ENCODE measurements at regions not wholly inside any gene's neighbourhood (a gene's known extent, or its start where the extent isn't known, plus 50 kb on each side); places are given as distances from the start of the nearest gene placed in this dataset.

- ATAC-seq = no peak
Observed at GRCh38 chr10:118907051-118907450, 122.5 kb upstream of the NANOS1 start.

DNA sequence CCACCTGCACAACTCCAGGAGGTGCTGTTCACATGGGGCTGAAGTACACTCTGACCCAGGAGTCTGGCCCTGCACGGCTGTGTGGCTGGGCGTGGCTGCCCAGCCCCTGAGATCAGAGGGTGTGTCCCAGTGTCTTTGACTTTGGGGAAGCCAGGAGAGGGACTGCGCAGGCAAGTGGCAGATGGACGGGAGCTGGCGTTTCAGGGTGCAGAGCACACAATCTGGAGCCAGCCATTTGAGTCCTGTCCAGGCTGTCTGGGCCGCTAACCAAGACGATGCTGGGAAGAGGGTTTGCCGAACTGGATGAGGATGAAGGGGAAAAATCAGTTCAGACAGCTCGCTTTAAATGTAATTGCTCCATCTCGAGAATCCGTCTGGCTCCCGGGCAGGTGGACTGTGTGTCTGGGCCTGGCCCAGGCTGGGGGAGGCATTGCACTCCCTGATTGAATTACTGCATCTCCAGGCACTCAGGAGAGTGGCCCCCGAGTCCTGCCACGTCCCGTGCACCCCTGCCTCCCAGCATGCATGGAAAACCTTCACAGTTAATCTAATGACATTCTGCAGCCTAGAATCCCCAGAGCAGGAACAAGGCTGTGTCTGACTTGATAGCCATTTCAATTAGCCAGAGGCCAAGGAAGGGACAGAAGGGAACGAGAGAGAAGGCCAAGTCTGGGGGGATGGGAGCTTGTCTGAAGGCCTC is 120.8 kb upstream of the NANOS1 start:
- Histone ChIP-seq H3K4me1 (ENCODE audit: control insufficient read depth in 2 of 2, insufficient read depth in 2 of 2, low read length in 2 of 2) (no peaks in the 10 kb centered on the region), H3K27me3 (ENCODE audit: control insufficient read depth in 2 of 2, insufficient read depth in 2 of 2, low read length in 2 of 2) (no peaks in the 10 kb centered on the region), H3K27ac (ENCODE audit: low read depth, low read length) (no peak overlapping the region), H3K36me3 (ENCODE audit: control insufficient read depth in 2 of 3, insufficient read depth in 3 of 3, low read length in 3 of 3) (no peaks in the 10 kb centered on the region), H3K9me3 (ENCODE audit: control insufficient read depth in 2 of 3, low read length in 3 of 3) (no peaks in the 10 kb centered on the region), H3K4me3 (ENCODE audit: low read length) (no peak overlapping the region)
- Mint-ChIP-seq H3K27ac (no peak overlapping the region), H3K4me1 (peaks cover 0 to 2% (median 0%) of the 10 kb centered on the region in 7 donors), H3K9me3 (peaks cover 0 to 4% (median 0%) of the 10 kb centered on the region in 11 donors), H3K27me3 (peaks cover 0 to 26% (median 8%) of the 10 kb centered on the region in 5 donors), H3K4me3 (no peak overlapping the region), H3K36me3 (no peaks in the 10 kb centered on the region)
- ChIA-PET CTCF (no interaction called here), POLR2A (no interaction called here)
- intact Hi-C loops (cut with micrococcal nuclease) = no loop called here
- ATAC-seq (no peak), DNase-seq (no peak)

More at GRCh38 chr10:118907051-118907450, 122.5 kb upstream of the NANOS1 start:
- intact Hi-C loops (cut with micrococcal nuclease) = no loop called here
- no peaks in the 10 kb centered on the region for H3K36me3 Mint-ChIP-seq
- ChIA-PET CTCF (no interaction called here), POLR2A (no interaction called here)
- peaks cover 0 to 4% (median 0%) of the 10 kb centered on the region in 11 donors for H3K9me3 Mint-ChIP-seq
- no peaks in the 10 kb centered on the region for H3K9me3 ChIP-seq (ENCODE audit: control insufficient read depth in 2 of 3, low read length in 3 of 3)
- DNase-seq = no peak
- no peaks in the 10 kb centered on the region for H3K36me3 ChIP-seq (ENCODE audit: control insufficient read depth in 2 of 3, insufficient read depth in 3 of 3, low read length in 3 of 3)
- peaks cover 0 to 2% (median 0%) of the 10 kb centered on the region in 7 donors for H3K4me1 Mint-ChIP-seq
- H3K27ac ChIP-seq (ENCODE audit: low read depth, low read length) = no peak overlapping the region
- no peak overlapping the region for H3K27ac Mint-ChIP-seq
- H3K4me3 ChIP-seq (ENCODE audit: low read length) = no peak overlapping the region
- H3K4me3 Mint-ChIP-seq = no peak overlapping the region
- H3K27me3 ChIP-seq (ENCODE audit: control insufficient read depth in 2 of 2, insufficient read depth in 2 of 2, low read length in 2 of 2) = no peaks in the 10 kb centered on the region
- H3K27me3 Mint-ChIP-seq = peaks cover 6 to 18% (median 9%) of the 10 kb centered on the region in 5 donors
- no peaks in the 10 kb centered on the region for H3K4me1 ChIP-seq (ENCODE audit: control insufficient read depth in 2 of 2, insufficient read depth in 2 of 2, low read length in 2 of 2)

DNA sequence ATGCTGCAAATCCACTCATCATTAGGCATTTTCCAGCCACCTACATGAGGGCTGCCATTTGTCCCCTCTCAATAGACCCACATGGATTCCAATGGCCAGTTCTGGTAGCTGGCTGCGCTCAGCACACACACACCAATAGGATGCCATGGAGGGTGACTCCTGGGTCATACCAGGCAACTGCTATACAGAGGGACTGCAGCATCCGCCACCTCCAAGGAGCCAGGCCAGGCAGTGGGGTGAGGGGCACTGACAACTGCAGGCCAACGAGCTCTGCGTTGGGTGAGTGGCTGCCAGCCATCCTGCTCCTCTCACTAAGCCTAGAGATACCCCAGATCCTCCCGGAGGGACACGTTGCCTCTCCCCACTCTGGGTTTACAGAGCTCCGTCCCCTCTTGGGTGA is 118.8 kb upstream of the NANOS1 start:
- intact Hi-C loops (cut with micrococcal nuclease) = no loop called here
- Histone ChIP-seq H3K27me3 (ENCODE audit: control insufficient read depth in 2 of 2, insufficient read depth in 2 of 2, low read length in 2 of 2) (no peaks in the 10 kb centered on the region), H3K4me1 (ENCODE audit: control insufficient read depth in 2 of 2, insufficient read depth in 2 of 2, low read length in 2 of 2) (no peaks in the 10 kb centered on the region), H3K4me3 (ENCODE audit: low read length) (no peak overlapping the region), H3K27ac (ENCODE audit: low read depth, low read length) (no peak overlapping the region), H3K36me3 (ENCODE audit: control insufficient read depth in 2 of 3, insufficient read depth in 3 of 3, low read length in 3 of 3) (no peaks in the 10 kb centered on the region), H3K9me3 (ENCODE audit: control insufficient read depth in 2 of 3, low read length in 3 of 3) (no peaks in the 10 kb centered on the region)
- no peak overlapping the region for H3K27ac Mint-ChIP-seq
- CTCF ChIA-PET = no interaction called here
- POLR2A ChIA-PET = no interaction called here
- DNase-seq (no peak), ATAC-seq (no peak)
- H3K27me3 Mint-ChIP-seq = peaks cover 0 to 20% (median 3%) of the 10 kb centered on the region in 5 donors
- peaks cover 0 to 2% (median 0%) of the 10 kb centered on the region in 7 donors for H3K4me1 Mint-ChIP-seq
- H3K36me3 Mint-ChIP-seq = no peaks in the 10 kb centered on the region
- no peak overlapping the region for H3K4me3 Mint-ChIP-seq
- peaks cover 0 to 2% (median 0%) of the 10 kb centered on the region in 11 donors for H3K9me3 Mint-ChIP-seq

- H3K4me1 ChIP-seq (ENCODE audit: control insufficient read depth in 2 of 2, insufficient read depth in 2 of 2, low read length in 2 of 2) = no peaks in the 10 kb centered on the region
- no peak overlapping the region for H3K4me3 ChIP-seq (ENCODE audit: low read length)
- no peaks in the 10 kb centered on the region for H3K36me3 Mint-ChIP-seq
- H3K27me3 Mint-ChIP-seq = peaks cover 0 to 21% (median under 1%) of the 10 kb centered on the region in 5 donors
- no peaks in the 10 kb centered on the region for H3K27me3 ChIP-seq (ENCODE audit: control insufficient read depth in 2 of 2, insufficient read depth in 2 of 2, low read length in 2 of 2)
- ChIA-PET CTCF (no interaction called here), POLR2A (no interaction called here)
- intact Hi-C loops (cut with micrococcal nuclease) = no loop called here
- H3K27ac ChIP-seq (ENCODE audit: low read depth, low read length) = no peak overlapping the region
- H3K9me3 Mint-ChIP-seq = peaks cover 0 to under 1% (median 0%) of the 10 kb centered on the region in 11 donors
- ATAC-seq (no peak), DNase-seq (no peak)
- peaks cover 0 to 2% (median 0%) of the 10 kb centered on the region in 7 donors for H3K4me1 Mint-ChIP-seq
- no peak overlapping the region for H3K4me3 Mint-ChIP-seq
- no peaks in the 10 kb centered on the region for H3K36me3 ChIP-seq (ENCODE audit: control insufficient read depth in 2 of 3, insufficient read depth in 3 of 3, low read length in 3 of 3)
- no peaks in the 10 kb centered on the region for H3K9me3 ChIP-seq (ENCODE audit: control insufficient read depth in 2 of 3, low read length in 3 of 3)
- no peak overlapping the region for H3K27ac Mint-ChIP-seq
Observed at GRCh38 chr10:118911363-118911762, 118.2 kb upstream of the NANOS1 start.

DNA sequence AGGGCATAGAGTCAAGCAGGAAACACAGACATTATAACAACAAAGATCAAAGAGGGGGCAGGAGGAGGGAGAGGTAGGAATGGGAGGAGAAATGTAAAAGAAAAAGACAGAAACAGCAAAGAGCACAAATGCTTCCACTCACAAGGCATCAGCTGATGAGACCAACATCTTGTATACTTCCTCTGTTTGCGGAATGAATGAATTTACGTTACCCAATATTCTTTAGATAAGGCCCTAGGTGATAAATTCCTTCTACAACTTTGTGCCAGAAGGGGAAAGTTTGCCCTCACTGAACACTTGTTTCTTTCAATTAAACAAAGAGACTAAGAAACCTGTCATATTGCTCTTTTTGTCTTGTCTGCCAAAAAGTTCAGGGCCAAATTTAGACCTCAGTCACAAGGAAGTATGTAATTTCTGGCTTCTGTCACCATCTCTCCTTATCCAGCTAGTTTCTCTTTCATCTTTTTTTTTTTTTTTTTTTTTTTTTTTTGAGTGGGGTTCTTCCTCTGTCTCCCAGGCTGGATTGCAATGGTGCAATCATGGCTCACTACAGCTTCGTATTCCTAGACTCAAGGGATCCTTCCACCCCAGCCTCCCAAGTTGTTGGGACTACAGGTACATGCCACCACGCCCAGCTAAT is 116.4 kb upstream of the NANOS1 start:
- Mint-ChIP-seq H3K27me3 (peaks cover 0 to 21% (median 0%) of the 10 kb centered on the region in 5 donors), H3K9me3 (no peaks in the 10 kb centered on the region), H3K4me1 (no peaks in the 10 kb centered on the region), H3K27ac (no peak overlapping the region), H3K4me3 (no peak overlapping the region), H3K36me3 (no peaks in the 10 kb centered on the region)
- no peaks in the 10 kb centered on the region for H3K4me1 ChIP-seq (ENCODE audit: control insufficient read depth in 2 of 2, insufficient read depth in 2 of 2, low read length in 2 of 2)
- no peaks in the 10 kb centered on the region for H3K36me3 ChIP-seq (ENCODE audit: control insufficient read depth in 2 of 3, insufficient read depth in 3 of 3, low read length in 3 of 3)
- H3K4me3 ChIP-seq (ENCODE audit: low read length) = no peak overlapping the region
- no peak for ATAC-seq
- ChIA-PET POLR2A (no interaction called here), CTCF (no interaction called here)
- no peaks in the 10 kb centered on the region for H3K27me3 ChIP-seq (ENCODE audit: control insufficient read depth in 2 of 2, insufficient read depth in 2 of 2, low read length in 2 of 2)
- no peak overlapping the region for H3K27ac ChIP-seq (ENCODE audit: low read depth, low read length)
- intact Hi-C loops (cut with micrococcal nuclease) = no loop called here
- no peak for DNase-seq
- H3K9me3 ChIP-seq (ENCODE audit: control insufficient read depth in 2 of 3, low read length in 3 of 3) = no peaks in the 10 kb centered on the region

- intact Hi-C loops (cut with micrococcal nuclease) = no loop called here
- Histone ChIP-seq H3K27ac (ENCODE audit: low read depth, low read length) (no peak overlapping the region), H3K36me3 (ENCODE audit: control insufficient read depth in 2 of 3, insufficient read depth in 3 of 3, low read length in 3 of 3) (no peaks in the 10 kb centered on the region), H3K4me3 (ENCODE audit: low read length) (no peak overlapping the region), H3K9me3 (ENCODE audit: control insufficient read depth in 2 of 3, low read length in 3 of 3) (no peaks in the 10 kb centered on the region), H3K4me1 (ENCODE audit: control insufficient read depth in 2 of 2, insufficient read depth in 2 of 2, low read length in 2 of 2) (no peaks in the 10 kb centered on the region), H3K27me3 (ENCODE audit: control insufficient read depth in 2 of 2, insufficient read depth in 2 of 2, low read length in 2 of 2) (no peaks in the 10 kb centered on the region)
- no peaks in the 10 kb centered on the region for H3K9me3 Mint-ChIP-seq
- CTCF ChIA-PET = no interaction called here
- no peaks in the 10 kb centered on the region for H3K4me1 Mint-ChIP-seq
- DNase-seq (no peak), ATAC-seq (no peak)
- H3K36me3 Mint-ChIP-seq = no peaks in the 10 kb centered on the region
- no peak overlapping the region for H3K27ac Mint-ChIP-seq
- no peak overlapping the region for H3K4me3 Mint-ChIP-seq
- peaks cover 0 to 21% (median 0%) of the 10 kb centered on the region in 5 donors for H3K27me3 Mint-ChIP-seq
- POLR2A ChIA-PET = no interaction called here
Observed at GRCh38 chr10:118913825-118914224, 115.7 kb upstream of the NANOS1 start.

DNA sequence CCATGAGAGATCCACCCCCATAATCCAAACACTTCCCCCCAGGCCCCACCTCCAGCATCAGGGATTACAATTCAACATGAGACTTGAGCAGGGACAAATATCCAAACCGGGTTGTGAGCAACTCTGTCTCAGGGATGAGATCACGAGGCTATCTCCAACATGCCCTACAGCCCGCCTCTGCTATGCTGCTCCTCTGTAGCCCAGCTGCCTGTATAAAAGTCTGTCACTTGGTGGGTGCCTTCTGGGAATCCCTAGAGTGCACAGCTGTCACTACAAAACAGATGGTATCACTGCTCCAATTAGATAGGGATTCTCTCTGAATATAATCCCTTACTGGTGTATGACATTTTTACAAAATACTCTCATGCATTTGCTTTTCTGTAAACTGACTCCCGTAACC is 114.9 kb upstream of the NANOS1 start:
- Histone ChIP-seq H3K36me3 (ENCODE audit: control insufficient read depth in 2 of 3, insufficient read depth in 3 of 3, low read length in 3 of 3) (no peaks in the 10 kb centered on the region), H3K27me3 (ENCODE audit: control insufficient read depth in 2 of 2, insufficient read depth in 2 of 2, low read length in 2 of 2) (no peaks in the 10 kb centered on the region), H3K4me3 (ENCODE audit: low read length) (no peak overlapping the region), H3K4me1 (ENCODE audit: control insufficient read depth in 2 of 2, insufficient read depth in 2 of 2, low read length in 2 of 2) (no peaks in the 10 kb centered on the region), H3K27ac (ENCODE audit: low read depth, low read length) (no peak overlapping the region), H3K9me3 (ENCODE audit: control insufficient read depth in 2 of 3, low read length in 3 of 3) (no peaks in the 10 kb centered on the region)
- no peak overlapping the region for H3K4me3 Mint-ChIP-seq
- H3K36me3 Mint-ChIP-seq = no peaks in the 10 kb centered on the region
- peaks cover 0 to 25% (median 0%) of the 10 kb centered on the region in 5 donors for H3K27me3 Mint-ChIP-seq
- ChIA-PET POLR2A (no interaction called here), CTCF (no interaction called here)
- no peak overlapping the region for H3K27ac Mint-ChIP-seq
- intact Hi-C loops (cut with micrococcal nuclease) = no loop called here
- H3K9me3 Mint-ChIP-seq = no peaks in the 10 kb centered on the region
- no peaks in the 10 kb centered on the region for H3K4me1 Mint-ChIP-seq
- DNase-seq (no peak), ATAC-seq (no peak)

Measured in naive thymus-derived CD4-positive, alpha-beta T cell (primary cell).